GM12892 (cell line): ENCODE measurements at regions not wholly inside any gene's neighbourhood (a gene's known extent, or its start where the extent isn't known, plus 50 kb on each side); places are given as distances from the start of the nearest gene placed in this dataset.

Experiments
- DNase-seq: peaks from one replicate; pipeline ENCODE4 v3.0.0; 2011; ENCODE audit not compliant: insufficient read length
- FAIRE-seq: peaks from 2 replicates; lab custom pipeline; 2011; peaks lifted over from hg19 to GRCh38; lab: Jason Lieb, UNC
- POLR2A ChIP-seq: IDR thresholded peaks from 2 replicates; pipeline ENCODE4 v1.6.1; 2011; ENCODE audit warnings: low read depth, low read length, control low read depth
- POLR2AphosphoS5 ChIP-seq: IDR thresholded peaks from 2 replicates; pipeline ENCODE4 v1.6.1; 2011; ENCODE audit warnings: low read depth, low read length, control low read depth
- TAF1 ChIP-seq: IDR thresholded peaks from 2 replicates; pipeline ENCODE4 v1.6.1; 2011; ENCODE audit warnings: low read depth, mild to moderate bottlenecking, control low read depth, low read length, borderline replicate concordance

DNA sequence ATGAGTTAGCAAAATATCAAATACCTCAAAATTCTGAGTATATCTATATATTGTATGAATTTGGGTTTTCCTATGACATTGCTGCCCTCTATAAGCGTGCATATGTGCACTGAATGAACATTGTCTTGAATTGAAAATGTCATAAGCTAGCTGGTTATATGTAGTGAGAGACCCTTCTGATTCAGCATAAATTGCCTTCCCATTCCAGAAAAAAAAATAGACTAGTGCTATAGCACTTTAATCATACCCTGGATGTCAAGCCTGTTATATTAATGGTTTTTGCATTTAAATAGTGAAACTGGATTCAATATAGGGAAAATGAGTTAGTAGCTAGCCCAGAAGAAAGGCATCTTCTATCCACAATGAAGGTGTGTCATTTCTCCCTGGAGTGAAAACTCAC is 265.1 kb downstream of the TUSC7 start:
- no peak for TF ChIP-seq TAF1
- no peak for TF ChIP-seq POLR2AphosphoS5
- TF ChIP-seq POLR2A, result no peak
- FAIRE-seq (no peak), DNase-seq (no peak)

DNA sequence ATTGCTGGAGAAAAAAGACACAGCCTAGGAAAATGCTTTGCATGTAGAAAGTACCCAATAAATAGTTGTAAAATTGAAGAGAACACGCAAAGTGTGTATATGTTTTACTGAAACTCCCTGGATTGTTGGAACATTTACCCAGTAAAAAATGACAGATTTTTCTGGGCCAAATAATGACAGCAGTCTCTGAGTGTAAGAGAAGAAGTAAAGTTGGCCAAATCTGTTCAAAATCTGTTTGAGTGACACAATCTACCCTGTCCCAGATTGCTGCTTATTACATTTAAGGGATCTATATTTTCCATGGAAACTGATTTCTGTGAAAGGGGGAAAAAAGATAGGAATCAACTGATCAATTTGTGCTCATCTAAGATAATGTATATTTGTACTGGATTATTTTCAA is 267.9 kb downstream of the TUSC7 start:
- FAIRE-seq (no peak), DNase-seq (no peak)
- no peak for TF ChIP-seq TAF1
- TF ChIP-seq POLR2A, result no peak

DNA sequence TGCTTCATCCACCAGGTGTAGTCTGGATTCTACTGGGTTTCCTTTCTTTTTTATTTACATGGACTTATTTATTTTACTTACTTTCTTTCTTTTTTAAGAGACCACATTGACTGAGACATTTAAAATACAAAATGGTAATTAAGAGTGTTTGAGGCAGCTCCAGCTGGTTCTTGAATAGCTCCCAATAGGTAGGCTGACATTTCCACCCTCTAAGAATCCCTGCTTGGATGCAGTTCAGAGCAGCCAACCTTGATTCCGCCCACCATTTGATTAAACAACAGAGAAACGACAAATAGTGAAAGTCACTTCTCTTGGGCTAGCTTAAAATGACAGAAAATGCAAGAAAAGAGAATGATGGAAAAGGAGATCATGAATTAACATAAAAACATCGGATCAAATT is 270.5 kb downstream of the TUSC7 start:
- TF ChIP-seq POLR2AphosphoS5 (no peak), TAF1 (no peak), POLR2A (no peak)
- no peak for FAIRE-seq
- no peak for DNase-seq

DNA sequence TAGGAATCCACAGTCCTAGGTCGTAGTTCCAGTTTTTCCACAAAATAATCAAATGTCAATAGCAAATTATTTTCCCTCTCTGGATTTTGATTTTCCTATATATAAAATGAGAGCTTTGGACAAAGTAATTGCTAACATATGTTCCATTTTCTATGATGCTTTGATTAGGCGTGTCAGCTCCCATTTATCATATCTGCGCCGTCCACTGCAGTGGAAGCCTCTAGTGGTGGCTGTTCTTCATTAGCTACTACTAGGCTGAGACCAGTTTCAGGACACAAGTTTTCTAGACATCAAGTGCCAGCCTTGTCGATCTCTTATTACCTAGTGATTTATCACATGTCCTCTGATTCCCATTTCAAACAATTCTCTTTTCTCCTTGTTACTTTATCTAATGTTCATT is 271.5 kb downstream of the TUSC7 start:
- no peak for DNase-seq
- TF ChIP-seq POLR2AphosphoS5, result no peak
- no peak for TF ChIP-seq TAF1
- no peak for TF ChIP-seq POLR2A
- no peak for FAIRE-seq

DNA sequence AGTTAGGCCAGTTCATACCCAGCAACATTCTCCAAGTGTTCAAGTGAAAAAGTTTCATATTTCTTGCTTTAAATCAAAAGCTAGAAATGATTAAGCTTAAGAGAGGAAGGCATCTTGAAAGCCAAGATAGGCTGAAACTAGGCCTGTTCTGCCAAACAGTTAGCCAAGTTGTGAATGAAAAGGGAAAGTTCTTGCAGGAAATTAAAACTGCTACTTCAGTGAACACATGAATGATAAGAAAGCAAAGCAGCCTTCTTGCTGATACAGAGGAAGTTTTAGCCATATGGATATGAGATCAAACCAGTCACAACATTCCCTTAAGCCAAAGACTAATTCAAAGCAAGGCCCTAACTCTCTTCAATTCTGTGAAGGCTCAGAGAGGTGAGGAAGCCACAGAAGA is 274.7 kb downstream of the TUSC7 start:
- TF ChIP-seq POLR2AphosphoS5 (no peak), TAF1 (no peak), POLR2A (no peak)
- FAIRE-seq (no peak), DNase-seq (no peak)

DNA sequence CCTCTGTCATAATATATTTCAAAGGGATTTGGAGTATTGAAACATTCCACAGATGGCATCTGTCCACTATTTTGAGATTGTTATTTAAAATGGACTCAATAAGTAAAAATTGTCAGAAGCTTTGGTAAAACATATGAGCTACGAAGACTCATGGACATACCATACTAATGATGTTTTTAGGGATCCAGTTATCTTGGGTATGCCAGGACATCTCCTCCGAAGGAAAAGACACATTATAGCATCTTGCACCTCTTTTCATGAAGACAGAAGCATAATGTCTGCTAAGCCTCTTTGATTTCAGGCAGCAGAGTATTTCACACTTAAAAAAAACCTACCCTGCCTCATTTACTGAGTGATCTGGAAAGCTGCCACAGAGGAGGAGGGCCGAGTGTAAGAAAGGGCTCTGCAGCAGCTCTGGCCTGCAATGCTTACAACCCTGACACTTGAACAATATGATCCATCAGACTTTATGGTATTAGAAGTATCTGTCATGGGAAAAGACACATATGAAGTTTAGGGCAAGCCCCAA is 284.8 kb downstream of the TUSC7 start:
- no peak for DNase-seq
- FAIRE-seq, result no peak
- no peak for TF ChIP-seq POLR2A
- TF ChIP-seq TAF1, result no peak
- TF ChIP-seq POLR2AphosphoS5, result no peak

DNA sequence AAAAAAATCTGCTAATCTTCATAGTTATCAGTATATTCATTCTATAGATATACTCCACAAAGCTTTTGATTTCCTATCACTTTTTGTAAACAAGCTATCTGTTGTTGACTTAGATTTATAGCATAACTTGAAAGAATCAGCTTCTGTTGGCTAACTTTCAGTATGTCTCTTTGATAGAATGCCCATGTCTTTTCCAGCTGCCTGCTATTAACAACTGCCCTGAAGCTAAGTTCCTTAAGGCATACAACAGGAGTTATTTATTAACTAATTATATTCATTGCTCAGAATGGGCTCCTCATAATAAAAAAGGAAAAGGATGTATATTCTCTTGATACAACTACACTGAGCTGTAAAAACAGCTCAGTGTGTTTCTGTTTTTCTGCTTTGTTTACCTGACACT is 293.9 kb downstream of the TUSC7 start:
- no peak for DNase-seq
- TF ChIP-seq POLR2A, result no peak
- TF ChIP-seq POLR2AphosphoS5, result no peak
- TF ChIP-seq TAF1, result no peak
- no peak for FAIRE-seq

DNA sequence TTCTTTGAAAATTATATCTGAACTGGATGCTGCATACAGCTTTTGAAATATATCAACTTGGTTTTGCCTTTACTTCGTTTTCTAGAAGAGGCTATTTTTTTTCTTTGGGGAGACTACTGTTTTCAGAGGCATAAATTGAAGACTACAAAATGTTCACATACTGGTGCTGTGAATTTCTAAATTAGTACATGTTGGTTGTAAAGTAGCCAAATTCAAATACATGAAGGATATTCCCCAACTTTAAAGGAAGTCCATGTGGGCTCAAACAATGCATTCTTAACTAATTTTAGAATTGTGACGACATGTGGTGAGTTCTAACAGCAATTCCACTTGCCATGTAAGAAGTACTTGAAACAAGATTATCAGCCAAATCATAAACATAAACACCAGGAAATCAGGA is 295.7 kb downstream of the TUSC7 start:
- no peak for TF ChIP-seq POLR2AphosphoS5
- TF ChIP-seq POLR2A, result no peak
- no peak for TF ChIP-seq TAF1
- FAIRE-seq, result no peak
- DNase-seq, result no peak

DNA sequence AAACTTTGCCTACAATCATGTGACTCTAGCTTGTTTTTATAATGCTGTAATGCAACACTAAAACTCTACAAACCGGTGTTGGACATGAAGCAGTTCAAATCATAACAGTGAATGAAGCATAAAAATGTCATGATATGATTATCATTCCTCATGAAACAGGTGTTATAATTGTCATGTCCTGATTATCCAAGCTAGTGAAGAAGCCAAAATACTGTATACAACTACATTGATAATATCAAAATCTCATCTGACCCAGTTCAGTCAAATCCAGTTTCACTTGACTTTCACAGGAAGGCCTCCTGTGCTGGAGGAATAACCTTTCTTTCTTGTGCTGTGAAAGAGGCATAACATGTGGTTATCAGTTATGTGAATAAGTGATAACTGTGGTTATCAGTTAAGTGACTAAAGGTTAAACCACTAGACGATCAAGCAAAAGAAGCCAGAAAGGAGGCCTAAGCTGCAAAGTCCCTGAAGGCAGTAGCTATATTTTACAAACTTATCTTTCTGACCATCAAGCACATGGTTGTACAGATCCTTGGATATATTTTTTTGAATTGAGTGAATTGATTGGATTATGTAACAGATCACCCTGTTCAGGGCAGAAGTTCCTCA is 296.4 kb downstream of the TUSC7 start:
- FAIRE-seq, result no peak

DNA sequence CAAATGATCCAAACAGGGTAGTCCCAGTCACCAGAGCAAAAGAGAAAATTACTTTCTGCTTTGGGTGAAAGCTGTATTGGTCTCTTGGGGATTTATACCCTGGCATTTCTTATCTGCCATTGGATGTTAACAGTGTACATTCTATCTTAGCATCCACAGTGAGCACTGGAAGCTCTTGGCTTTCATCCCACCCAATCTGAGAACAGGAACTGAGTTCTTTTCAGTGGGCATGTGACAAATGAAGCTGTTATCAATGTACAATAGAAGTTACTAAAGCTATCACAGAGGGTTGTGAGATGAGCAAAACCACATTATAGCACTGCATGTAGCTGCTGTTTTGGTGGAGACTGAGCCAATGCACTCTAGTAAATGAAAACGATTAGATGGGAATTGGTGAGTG is 300.7 kb downstream of the TUSC7 start:
- no peak for FAIRE-seq
- DNase-seq, result no peak
- TF ChIP-seq POLR2AphosphoS5 (no peak), TAF1 (no peak), POLR2A (no peak)

More for the DNA sequence above, 296.4 kb downstream of the TUSC7 start:
- TF ChIP-seq TAF1 (no peak), POLR2AphosphoS5 (no peak), POLR2A (no peak)
- DNase-seq, result no peak

DNA sequence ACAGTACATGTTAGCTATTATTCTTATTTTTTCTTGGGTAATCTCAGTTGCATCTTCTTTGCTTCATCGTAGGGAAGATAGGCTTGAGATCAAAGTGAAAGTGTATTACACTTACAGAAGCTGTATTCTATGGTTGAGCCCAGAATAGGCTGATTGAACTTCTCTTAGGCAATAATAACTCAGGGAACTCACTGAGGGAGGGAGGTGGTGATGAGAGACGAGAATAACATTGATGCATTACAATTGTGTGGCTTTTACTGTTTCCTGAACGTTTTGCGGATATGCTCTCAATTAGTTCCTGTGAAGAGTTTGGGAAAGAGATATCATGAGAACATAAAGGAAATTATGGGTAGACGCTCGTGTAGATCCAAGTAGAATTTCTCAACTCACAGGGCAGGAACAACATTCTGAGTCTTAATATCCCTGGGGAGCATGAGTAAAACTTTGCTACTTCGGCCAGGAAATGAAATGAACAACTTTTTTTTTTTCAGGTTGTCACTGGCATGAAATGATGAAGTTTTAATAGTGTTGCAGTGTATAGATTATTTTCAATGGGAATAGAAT is 302.2 kb downstream of the TUSC7 start:
- no peak for TF ChIP-seq POLR2A
- no peak for TF ChIP-seq POLR2AphosphoS5
- TF ChIP-seq TAF1, result no peak
- DNase-seq, result no peak
- FAIRE-seq, result no peak

DNA sequence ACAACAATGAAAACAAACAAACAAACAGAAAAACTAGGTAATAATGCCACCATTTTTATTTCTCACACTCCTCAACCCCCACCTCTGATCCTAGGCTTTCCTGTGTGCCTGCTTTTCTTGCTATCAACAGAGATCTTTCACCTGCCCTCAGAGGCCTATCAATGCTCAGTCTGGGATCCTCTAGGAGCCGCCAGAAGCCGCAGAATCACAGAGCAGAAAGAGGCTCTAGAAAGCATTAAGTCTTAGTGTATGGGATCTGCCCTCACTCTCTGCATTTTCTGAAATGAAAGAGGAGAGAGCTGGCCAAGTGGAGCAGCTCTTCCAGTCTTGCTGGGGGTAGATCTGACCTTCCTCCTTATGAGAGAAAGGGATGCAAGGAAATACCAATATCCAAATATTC is 306.8 kb downstream of the TUSC7 start:
- DNase-seq (no peak), FAIRE-seq (no peak)
- no peak for TF ChIP-seq POLR2A
- no peak for TF ChIP-seq TAF1
- no peak for TF ChIP-seq POLR2AphosphoS5
